ENCODE measurements at regions not wholly inside any gene's neighbourhood (a gene's known extent, or its start where the extent isn't known, plus 50 kb on each side); places are given as distances from the start of the nearest gene placed in this dataset.

GRCh38 chr10:78899098-78899754 is 169.5 kb upstream of the ZMIZ1 start:
- TF ChIP-seq CTCF (IDR thresholded peaks at IDR 0.05) (no peak), POLR2A (IDR thresholded peaks at IDR 0.05) (no peak)
